MM.1S (cell line): ENCODE measurements at regions not wholly inside any gene's neighbourhood (a gene's known extent, or its start where the extent isn't known, plus 50 kb on each side); places are given as distances from the start of the nearest gene placed in this dataset.

Experiments
- DNase-seq: peaks from one replicate; pipeline ENCODE4 v3.0.0-alpha.2; 2015
- H2AFZ ChIP-seq: fragments of 300-600 bp; sonication (generic); 2 replicates; pipeline ENCODE4 v1.6.0; 2016; ENCODE audit warnings: antibody characterized with exemption, low read length
- H3F3A ChIP-seq: fragments of 300-600 bp; sonication (generic); 2 replicates; pipeline ENCODE4 v1.6.1; 2016; ENCODE audit warnings: mild to moderate bottlenecking, antibody characterized with exemption, low read length, moderate library complexity, mixed read lengths; ENCODE audit not compliant: insufficient read depth
- H3K27ac ChIP-seq: fragments of 300-600 bp; sonication (generic); 2 replicates; pipeline ENCODE4 v1.5.1; 2016; ENCODE audit warnings: mild to moderate bottlenecking, low read length
- H3K27me3 ChIP-seq: fragments of 300-600 bp; sonication (generic); replicated peaks from 2 replicates; pipeline ENCODE4 v1.6.0; 2016; ENCODE audit warnings: low read length; ENCODE audit not compliant: insufficient read depth
- H3K36me3 ChIP-seq: fragments of 300-600 bp; sonication (generic); replicated peaks from 2 replicates; pipeline ENCODE4 v1.6.1; 2016; ENCODE audit warnings: mild to moderate bottlenecking, low read length, mixed read lengths; ENCODE audit not compliant: insufficient read depth
- H3K4me1 ChIP-seq: fragments of 300-600 bp; sonication (generic); 2 replicates; pipeline ENCODE4 v1.6.1; 2016; ENCODE audit warnings: low read length, mixed read lengths
- H3K4me2 ChIP-seq: fragments of 300-600 bp; sonication (generic); 2 replicates; pipeline ENCODE4 v1.6.0; 2016; ENCODE audit warnings: low read depth, low read length
- H3K4me3 ChIP-seq: fragments of 300-600 bp; sonication (generic); 2 replicates; pipeline ENCODE4 v1.5.1; 2016; ENCODE audit warnings: low read length, mixed read lengths
- H3K79me2 ChIP-seq: fragments of 300-600 bp; sonication (generic); 2 replicates; pipeline ENCODE4 v1.6.1; 2016; ENCODE audit warnings: mixed run types, low read length, mixed read lengths
- H3K9ac ChIP-seq: fragments of 300-600 bp; sonication (generic); 2 replicates; pipeline ENCODE4 v1.6.1; 2016; ENCODE audit warnings: low read length, mixed read lengths
- H3K9me2 ChIP-seq: fragments of 300-600 bp; sonication (generic); replicated peaks from 2 replicates; pipeline ENCODE4 v1.6.1; 2016; ENCODE audit warnings: mild to moderate bottlenecking, low read length, mixed read lengths; ENCODE audit not compliant: insufficient read depth
- H3K9me3 ChIP-seq: fragments of 300-600 bp; sonication (generic); replicated peaks from 2 replicates; pipeline ENCODE4 v1.6.1; 2016; ENCODE audit warnings: mild to moderate bottlenecking, low read length, mixed read lengths; ENCODE audit not compliant: insufficient read depth
- H4K20me1 ChIP-seq: fragments of 300-600 bp; sonication (generic); 2 replicates; pipeline ENCODE4 v1.6.1; 2016; ENCODE audit warnings: mild to moderate bottlenecking, low read length, moderate library complexity, mixed read lengths; ENCODE audit not compliant: insufficient read depth
- EZH2 ChIP-seq: fragments of 300-600 bp; sonication (generic); optimal IDR thresholded peaks from 2 replicates; pipeline ENCODE3; 2017; ENCODE audit warnings: low read depth, mild to moderate bottlenecking, antibody characterized with exemption, low read length, mixed read lengths
- EZH2phosphoT487 ChIP-seq: fragments of 300-600 bp; sonication (generic); IDR thresholded peaks from 2 replicates; pipeline ENCODE4 v1.6.1; 2018; ENCODE audit warnings: antibody characterized with exemption, low read length
- TF ChIP-seq, protein P1 (sequence below): fragments of 300-600 bp; sonication (generic); IDR thresholded peaks from 2 replicates; pipeline ENCODE4 v1.5.1; 2016; ENCODE audit warnings: antibody characterized with exemption, low read length, mixed read lengths

DNA sequence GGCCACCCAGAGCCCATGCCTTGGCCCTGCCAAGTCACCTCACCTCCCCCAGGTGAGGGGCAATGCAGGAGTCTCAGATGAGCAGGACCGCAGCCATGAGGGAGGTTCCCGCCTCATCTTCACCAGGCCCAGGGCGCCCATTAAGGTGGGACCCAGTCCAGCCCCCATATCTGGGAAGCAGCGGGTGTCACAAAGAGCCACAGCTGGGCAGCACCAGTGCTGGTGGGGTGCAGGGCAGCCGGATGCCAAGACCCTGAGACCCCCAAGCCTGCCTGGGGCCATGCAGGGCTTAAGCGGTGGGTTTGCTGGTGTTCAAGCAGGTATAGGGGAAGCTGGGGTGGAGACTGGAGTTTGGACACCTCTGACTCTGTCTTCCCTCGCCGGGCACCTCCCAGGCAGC is 237.8 kb upstream of the GSE1 start:
- H3K27me3 ChIP-seq = peaks cover 32% of the 10 kb centered on the region
- DNase-seq = no peak
- H3K4me2 ChIP-seq = no peak overlapping the region
- H3K9me2 ChIP-seq = no peaks in the 10 kb centered on the region
- H3K4me3 ChIP-seq = no peak overlapping the region
- TF ChIP-seq, protein P1, sequence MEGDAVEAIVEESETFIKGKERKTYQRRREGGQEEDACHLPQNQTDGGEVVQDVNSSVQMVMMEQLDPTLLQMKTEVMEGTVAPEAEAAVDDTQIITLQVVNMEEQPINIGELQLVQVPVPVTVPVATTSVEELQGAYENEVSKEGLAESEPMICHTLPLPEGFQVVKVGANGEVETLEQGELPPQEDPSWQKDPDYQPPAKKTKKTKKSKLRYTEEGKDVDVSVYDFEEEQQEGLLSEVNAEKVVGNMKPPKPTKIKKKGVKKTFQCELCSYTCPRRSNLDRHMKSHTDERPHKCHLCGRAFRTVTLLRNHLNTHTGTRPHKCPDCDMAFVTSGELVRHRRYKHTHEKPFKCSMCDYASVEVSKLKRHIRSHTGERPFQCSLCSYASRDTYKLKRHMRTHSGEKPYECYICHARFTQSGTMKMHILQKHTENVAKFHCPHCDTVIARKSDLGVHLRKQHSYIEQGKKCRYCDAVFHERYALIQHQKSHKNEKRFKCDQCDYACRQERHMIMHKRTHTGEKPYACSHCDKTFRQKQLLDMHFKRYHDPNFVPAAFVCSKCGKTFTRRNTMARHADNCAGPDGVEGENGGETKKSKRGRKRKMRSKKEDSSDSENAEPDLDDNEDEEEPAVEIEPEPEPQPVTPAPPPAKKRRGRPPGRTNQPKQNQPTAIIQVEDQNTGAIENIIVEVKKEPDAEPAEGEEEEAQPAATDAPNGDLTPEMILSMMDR = no peak
- TF ChIP-seq EZH2 (no peak), EZH2phosphoT487 (no peak)
- H4K20me1 ChIP-seq = no peaks in the 10 kb centered on the region
- no peaks in the 10 kb centered on the region for H3K9me3 ChIP-seq
- no peak overlapping the region for H2AFZ ChIP-seq
- no peaks in the 10 kb centered on the region for H3K4me1 ChIP-seq
- no peak overlapping the region for H3K9ac ChIP-seq
- no peaks in the 10 kb centered on the region for H3F3A ChIP-seq
- no peaks in the 10 kb centered on the region for H3K36me3 ChIP-seq
- H3K79me2 ChIP-seq = no peaks in the 10 kb centered on the region
- H3K27ac ChIP-seq = no peak overlapping the region

GRCh38 chr16:85376292-85377095 is 236.6 kb upstream of the GSE1 start:
- no peak overlapping the region for H3K4me3 ChIP-seq

DNA sequence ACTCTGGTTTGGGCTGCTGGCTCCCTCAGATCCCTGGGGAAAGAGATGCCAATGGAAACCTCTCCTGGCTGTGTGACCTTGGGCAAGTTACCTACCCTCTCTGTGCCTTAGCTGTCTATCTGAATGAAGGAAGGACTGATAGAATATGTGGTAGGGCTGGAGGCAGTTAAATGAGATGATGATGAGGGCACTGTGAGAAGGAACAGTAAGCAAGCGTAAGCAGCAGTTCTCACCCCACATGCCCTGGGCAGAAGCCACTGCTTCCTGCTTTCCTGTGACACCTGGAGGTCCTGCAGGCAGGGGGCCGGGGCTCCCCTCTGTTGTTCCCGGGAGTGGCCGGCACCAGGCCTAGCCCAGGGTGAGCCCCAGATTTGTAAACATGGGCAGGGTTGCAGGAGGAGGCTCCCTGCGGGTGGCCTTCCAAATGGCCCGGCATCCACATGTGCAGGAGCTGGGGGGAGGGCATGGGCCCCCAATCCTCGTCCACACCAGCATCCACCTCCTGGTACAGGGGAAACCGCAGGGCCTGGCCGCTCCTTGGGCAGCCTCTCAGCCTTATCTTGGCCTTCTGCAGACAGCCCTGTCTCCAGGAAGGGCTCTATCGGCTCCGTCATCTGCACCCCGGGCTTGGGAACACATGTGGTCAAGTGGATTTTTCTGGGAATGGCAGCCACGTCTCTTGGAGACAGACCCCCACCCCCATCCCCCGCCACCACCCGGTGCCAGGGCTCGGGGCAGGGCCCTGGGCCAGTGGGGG is 235.6 kb upstream of the GSE1 start:
- no peaks in the 10 kb centered on the region for H3F3A ChIP-seq
- DNase-seq = no peak
- no peak overlapping the region for H3K4me2 ChIP-seq
- no peaks in the 10 kb centered on the region for H3K4me1 ChIP-seq
- no peaks in the 10 kb centered on the region for H4K20me1 ChIP-seq
- no peak overlapping the region for H3K27ac ChIP-seq
- H3K36me3 ChIP-seq = no peaks in the 10 kb centered on the region
- no peak overlapping the region for H3K9ac ChIP-seq
- no peaks in the 10 kb centered on the region for H3K79me2 ChIP-seq
- no peak for TF ChIP-seq EZH2phosphoT487
- TF ChIP-seq, protein P1 = no peak
- no peak for TF ChIP-seq EZH2
- H2AFZ ChIP-seq = no peak overlapping the region
- H3K9me2 ChIP-seq = no peaks in the 10 kb centered on the region
- H3K27me3 ChIP-seq = peaks cover 50% of the 10 kb centered on the region
- no peak overlapping the region for H3K4me3 ChIP-seq
- no peaks in the 10 kb centered on the region for H3K9me3 ChIP-seq

More at GRCh38 chr16:85376292-85377095, 236.6 kb upstream of the GSE1 start:
- Histone ChIP-seq H3K36me3 (no peaks in the 10 kb centered on the region), H3K9me3 (no peaks in the 10 kb centered on the region), H3K9ac (no peak overlapping the region), H3K27me3 (peaks cover 44% of the 10 kb centered on the region), H3K4me2 (no peak overlapping the region), H2AFZ (no peak overlapping the region), H3K9me2 (no peaks in the 10 kb centered on the region), H3K4me1 (no peaks in the 10 kb centered on the region), H3F3A (no peaks in the 10 kb centered on the region), H3K27ac (no peak overlapping the region), H4K20me1 (no peaks in the 10 kb centered on the region), H3K79me2 (no peaks in the 10 kb centered on the region)
- DNase-seq = no peak
- TF ChIP-seq, protein P1 = no peak
- TF ChIP-seq EZH2 = no peak
- TF ChIP-seq EZH2phosphoT487 = no peak
